ENCODE measurements at regions not wholly inside any gene's neighbourhood (a gene's known extent, or its start where the extent isn't known, plus 50 kb on each side); places are given as distances from the start of the nearest gene placed in this dataset.
"Not testable (repeated sequence)": the region's sequence is repeated elsewhere in the genome, so short reads cannot be mapped to it uniquely, and the experiment has no call there.

DNA sequence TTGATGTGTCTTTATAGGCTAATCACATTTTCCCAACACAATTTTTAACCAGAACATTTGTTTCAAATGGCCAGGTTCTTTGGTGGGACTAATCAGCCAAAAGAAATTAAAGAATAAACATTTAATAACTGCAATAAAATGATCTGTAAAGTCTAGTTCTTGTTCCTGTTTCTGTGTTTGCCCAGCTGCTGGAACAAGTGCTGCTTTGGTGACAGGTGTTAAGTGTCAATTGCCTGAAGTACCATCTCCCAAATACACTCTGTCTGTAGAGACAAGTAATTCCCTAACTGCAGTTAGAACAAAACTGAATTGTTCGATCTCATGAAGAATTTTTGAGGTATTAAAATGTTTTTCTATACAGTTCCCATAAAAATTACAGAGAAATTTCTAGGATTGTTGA lies 402.3 kb upstream of the CHD1 start:
- intact Hi-C loops (cut with micrococcal nuclease) = no loop called here

DNA sequence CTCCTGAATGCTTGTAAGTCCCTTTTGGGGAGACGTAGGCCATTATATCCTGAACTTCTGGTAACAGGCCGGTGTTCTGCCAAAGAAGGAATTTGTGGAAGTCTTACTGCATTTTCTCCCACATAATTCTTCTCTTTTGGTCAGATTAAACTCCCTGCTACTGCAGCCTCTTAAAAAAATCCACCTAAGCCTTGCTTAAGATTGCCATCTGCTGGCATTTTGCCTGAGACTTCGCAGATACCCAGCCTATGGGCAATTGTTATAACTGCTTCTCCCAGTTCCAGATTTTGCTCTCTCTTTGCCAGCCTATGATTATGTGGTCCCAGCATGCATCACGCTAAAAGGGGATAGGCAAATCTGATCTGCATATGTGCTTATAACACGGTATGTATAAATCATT lies 391.6 kb upstream of the CHD1 start:
- intact Hi-C loops (cut with micrococcal nuclease) = no loop called here

DNA sequence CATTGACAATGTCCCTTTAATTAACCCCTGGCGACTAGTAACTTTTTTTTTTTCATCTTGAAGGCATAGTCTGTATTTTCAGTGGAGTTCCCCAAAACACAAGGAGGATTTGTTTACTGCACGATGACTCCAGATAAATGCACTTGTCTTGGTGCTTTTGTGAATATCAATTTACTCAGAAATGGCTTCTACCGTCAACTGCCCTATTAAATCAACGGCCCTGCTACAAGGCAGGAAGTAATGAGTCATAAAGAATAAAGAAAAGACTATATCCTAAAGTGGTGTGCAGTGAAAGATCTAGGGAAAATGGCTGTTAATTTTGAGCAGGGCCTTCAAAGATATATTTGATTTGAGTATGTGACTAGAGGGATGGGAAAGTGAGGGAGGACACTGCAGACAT lies 388.3 kb upstream of the CHD1 start:
- intact Hi-C loops (cut with micrococcal nuclease) = no loop called here

DNA sequence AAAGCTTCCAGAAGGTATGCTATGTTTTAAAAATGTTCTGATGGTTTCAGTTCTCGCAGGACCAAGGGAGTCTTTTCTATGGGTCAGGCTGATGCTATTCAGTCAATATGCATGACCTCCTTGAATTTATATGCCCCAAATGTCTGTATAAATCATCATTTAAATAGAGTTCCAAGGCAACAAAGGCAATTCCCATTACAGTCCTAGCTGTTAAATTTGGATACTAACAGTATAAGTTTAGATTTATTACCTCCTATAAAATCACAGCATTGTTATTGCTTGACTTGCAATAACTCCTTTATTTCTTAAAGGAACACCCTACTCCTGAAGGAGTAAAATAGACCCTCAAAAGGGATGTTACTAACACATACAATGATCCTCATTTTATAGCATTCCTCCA lies 387.7 kb upstream of the CHD1 start:
- intact Hi-C loops (cut with micrococcal nuclease) = no loop called here

DNA sequence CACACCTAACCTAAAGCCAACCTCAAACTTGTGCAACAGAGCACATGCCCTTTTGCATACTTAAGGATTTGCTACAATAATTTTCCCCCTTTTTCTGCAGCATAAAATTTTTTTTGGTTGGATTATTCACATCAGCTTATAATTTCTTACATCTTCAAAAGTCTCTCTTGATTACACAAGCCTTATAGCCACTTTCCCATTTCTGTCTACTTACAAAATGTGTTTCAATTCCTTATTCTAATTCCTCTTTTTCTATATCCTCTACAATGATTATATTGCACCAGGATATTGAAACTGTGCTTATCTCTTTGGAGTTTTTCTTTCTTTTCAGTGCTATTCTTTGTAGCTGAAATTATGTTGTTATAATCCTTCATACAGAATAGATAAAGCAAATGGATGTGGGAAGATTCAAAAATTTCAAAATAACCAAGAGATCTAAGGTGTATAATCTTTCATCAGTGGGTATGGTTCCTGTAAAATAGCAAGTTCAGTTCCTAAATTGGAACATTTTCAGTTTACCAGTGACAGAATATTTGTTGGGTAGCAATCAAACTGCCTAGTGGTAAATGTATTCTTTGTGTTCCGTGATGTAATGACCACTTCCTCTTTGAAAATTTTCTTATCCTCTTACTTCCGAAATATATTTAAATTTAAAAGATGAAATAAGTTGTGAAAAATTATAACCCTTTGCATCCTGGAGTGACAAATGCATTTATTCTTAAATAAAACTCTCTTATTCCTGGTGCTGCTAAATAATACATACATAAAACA lies 386.8 kb upstream of the CHD1 start:
- intact Hi-C loops (cut with micrococcal nuclease) = no loop called here

DNA sequence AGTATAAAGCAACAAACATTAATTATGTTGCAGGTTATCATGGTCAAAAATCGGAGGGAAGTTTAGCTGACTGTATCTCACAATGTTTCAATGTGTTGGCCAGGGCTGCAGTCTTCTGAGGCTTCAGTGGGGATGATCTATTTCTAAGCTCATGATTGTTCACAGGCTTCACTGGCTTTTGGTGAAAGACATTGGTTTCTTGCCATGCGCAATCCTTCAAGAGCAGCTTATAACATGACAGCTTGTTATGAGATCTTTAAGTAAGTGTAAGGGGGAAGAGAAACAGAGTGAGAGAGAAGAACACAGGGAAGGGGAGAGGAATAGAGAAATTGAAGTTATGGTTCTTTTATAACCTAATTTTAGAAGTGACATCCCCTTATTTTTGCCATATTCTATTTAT lies 385.9 kb upstream of the CHD1 start:
- intact Hi-C loops (cut with micrococcal nuclease) = no loop called here

DNA sequence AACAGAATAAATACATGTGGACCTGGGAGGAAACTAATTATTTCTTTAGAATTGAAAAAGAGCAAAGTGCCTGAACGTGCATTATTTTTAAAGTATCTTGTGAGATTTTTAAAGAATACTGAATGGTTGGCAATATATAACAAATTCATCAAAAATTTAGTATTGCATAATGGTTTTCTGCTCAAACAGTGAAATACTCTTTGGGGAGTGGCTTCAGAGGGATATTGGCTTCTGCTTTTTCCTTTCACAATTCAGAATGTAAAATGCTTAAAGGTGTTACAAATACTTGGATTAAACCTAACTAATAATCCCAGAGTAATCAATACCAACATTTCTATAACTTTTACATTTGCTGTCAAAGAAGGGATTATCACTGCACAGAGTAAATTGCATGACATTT lies 379.3 kb upstream of the CHD1 start:
- intact Hi-C loops (cut with micrococcal nuclease) = no loop called here

DNA sequence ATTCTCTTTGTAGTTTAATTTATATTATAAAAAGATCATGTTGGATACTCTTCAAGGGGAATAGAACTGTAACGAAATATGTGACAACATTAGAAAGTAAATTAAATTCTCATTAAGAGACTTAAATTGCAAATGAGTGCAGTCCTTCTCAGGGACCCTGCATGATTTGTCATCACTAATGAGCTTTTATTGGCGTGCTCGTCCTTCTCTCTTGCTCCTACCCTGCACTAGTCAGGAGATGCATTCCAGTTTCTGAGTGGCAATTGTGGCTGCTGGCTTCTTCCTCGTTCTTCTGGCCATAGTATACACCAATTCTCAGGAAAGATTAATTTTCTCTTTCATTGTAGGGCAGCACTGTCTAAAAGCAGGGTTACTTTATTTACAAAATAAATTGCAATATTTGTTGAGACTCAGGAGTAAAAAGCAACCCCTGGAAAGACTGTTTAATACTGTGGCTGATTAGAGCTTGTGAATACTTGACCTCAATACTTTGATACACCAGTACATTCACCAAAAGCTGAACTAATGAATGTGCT lies 376.3 kb upstream of the CHD1 start:
- intact Hi-C loops (cut with micrococcal nuclease) = no loop called here

DNA sequence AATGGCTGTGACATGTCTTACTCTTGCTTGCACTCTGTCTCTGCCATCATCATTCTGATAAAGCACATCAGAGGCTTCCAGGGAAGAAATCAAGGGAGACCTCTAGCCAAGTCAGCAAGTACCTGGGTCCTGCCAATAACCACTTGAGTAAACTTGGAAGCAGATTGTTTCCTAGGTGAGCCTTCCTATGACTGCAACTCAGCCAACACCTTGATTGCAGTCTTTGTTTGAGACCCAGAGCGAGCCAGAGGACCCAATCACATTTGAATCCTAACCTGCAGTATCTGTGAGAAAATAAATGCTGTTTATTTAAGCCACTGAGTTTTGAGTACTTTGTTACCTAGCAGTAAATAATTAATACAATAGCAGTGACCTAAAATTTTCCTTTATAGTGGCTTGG lies 356.8 kb upstream of the CHD1 start:
- intact Hi-C loops (cut with micrococcal nuclease) = no loop called here

DNA sequence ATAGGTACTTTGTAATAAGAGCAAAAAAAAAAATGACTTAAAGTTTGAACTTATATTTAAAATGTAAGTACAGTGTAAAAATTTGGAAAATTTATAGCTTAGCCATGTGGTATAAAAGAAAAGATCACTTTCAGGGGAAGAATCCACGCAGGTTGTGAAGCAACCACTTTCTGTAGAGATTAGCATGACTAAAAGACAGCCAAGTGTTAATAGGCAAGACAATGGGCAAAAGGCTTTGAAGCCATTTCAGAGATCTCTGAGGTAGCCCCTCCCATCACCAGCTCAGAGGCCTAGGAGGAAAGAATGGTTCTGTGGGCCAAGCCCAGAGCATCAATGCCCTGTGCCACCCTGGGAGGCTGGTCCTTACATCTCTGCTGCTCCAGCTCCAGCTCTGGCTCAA lies 346.3 kb upstream of the CHD1 start:
- intact Hi-C loops (cut with micrococcal nuclease) = no loop called here

DNA sequence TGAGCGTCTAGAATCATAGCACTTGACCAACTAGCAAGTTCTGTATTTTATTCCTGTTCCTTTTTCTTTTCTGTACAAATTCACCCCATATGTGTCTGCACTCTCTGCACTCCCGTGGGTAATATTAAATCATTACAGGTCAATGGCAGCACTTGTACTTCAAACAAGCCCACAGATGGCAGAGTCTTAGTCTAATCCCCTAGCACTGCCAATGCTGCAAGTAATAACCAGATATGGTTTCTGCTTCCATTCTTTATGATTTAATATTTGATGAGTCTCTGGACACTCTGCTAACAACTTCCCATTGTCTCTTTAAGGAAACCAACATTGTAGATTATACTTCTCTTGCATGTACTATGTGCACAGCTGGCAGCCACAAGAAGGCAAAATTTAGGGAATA lies 343.8 kb upstream of the CHD1 start:
- intact Hi-C loops (cut with micrococcal nuclease) = no loop called here

DNA sequence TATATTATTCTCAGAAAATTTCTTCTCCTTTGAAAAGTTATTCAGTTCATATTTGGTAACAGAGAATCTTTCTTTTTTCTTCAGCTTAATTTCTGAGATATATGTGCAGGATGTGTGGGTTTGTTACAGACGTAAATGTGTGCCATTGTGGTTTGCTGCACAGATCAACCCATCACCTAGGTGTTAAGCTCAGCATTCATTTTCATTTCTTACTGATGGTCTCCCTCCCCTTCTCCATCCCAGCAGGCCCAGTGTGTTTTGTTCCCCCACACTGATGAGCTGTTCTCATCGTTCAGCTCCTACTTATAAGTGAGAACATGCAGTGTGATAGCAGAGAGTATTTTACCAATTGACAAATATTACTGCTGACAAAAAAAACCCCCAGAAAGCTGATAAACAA lies 330.0 kb upstream of the CHD1 start:
- intact Hi-C loops (cut with micrococcal nuclease) = no loop called here

DNA sequence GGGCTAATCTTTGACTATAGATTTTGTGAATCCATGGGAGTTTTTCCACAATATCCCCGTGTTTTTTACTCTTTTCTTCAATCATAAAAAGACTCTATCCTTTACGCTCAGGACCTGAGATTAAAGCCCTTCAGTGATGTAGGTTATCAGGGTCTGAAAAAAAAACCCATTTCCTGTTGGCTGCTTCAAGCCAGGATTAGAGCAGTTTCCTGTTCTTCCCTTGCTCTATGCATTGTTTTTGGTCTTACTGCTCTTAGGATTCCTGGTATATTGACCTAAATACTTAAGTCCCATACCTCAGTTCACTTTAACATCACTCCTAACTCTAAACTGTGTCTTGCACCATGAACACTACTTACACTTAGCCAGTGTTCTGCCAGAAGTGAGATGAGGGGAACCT lies 319.3 kb upstream of the CHD1 start:
- intact Hi-C loops (cut with micrococcal nuclease) = no loop called here

DNA sequence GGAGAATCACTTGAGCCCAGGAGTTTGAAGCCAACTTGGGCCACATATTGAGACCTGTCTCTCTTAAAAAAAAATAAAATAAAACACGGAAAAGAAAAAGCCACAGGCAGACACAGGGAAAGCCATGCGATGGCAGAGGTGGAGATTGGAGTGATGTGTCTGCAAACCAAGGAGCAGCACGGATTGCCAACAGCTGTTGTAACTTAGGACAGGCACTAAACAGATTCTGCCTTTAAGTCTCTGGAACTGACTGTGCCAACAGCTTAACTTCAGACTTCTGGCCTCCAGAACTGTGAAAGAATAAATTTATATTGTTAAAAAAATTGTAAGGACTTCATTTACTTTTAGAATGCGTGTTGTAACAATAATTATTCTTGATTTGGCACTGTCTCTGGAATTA lies 318.5 kb upstream of the CHD1 start:
- intact Hi-C loops (cut with micrococcal nuclease) = no loop called here

DNA sequence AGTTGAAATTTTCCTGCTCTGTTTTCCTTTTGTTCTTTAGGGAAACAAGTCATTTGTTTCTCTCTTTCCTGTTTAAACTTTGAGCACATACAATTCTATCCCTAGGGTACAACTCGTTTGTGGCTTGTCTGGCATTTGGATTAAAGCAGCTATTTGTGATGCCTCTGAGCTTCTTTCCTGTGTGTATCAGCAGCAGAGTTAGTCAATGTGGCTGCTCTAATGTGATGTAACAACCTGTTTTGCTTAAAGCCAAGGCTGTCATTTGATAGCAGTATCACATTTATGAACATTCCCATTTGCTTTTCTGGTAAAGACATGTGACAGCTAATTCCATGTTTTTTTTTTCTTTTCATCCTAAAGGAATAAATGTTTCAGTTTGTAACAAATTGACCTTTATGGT lies 314.3 kb upstream of the CHD1 start:
- intact Hi-C loops (cut with micrococcal nuclease) = no loop called here

DNA sequence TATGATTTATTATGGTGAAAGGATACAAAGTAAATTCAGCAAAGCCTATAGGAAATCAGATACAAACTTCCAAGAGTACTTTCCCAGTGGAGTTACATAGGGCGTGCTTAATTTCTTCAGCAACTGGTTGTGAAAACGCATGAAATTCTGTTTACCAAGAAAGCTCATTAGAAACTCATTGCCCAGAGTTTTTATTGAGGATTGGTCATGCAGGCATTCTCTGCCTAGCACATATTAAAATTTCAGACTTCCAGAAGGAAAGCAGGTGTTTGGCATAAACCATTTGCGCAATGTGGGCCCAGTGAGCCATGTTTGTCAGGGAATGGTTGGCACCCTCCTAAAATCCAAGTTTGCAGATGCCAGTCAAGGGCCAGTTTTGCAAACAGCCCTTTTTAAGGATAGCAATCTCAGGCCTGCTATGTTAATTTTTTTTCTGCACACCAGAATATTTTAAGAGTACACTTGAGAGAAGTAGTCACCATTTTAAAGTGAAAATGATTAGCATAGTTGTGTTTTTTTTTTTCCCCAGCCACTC lies 311.1 kb upstream of the CHD1 start:
- intact Hi-C loops (cut with micrococcal nuclease) = no loop called here

DNA sequence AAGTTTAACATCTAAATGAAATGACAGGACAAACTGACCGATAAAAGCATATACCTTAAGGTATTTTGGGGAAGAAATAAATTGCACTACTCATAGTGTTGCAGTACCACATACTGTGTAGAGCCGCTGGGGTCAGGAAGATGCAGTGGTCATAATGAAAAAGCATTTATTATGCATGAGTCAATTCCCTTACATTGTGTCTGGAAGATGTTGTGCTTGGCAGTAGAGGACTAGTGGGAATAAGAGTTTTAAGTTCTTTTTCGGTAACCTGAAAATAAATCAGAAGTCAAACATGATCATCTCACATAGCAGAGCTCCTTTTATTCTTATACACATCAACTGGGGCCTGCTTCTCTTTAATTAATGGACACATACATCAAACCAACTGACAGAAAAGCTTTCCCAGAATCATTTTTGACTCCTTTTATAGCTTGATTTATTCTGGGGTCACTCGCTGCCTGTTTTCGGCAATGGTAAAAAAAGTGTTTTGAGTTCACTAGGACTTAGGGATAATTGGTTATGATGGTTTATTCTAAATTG lies 262.5 kb upstream of the CHD1 start:
- intact Hi-C loops (cut with micrococcal nuclease) = no loop called here

DNA sequence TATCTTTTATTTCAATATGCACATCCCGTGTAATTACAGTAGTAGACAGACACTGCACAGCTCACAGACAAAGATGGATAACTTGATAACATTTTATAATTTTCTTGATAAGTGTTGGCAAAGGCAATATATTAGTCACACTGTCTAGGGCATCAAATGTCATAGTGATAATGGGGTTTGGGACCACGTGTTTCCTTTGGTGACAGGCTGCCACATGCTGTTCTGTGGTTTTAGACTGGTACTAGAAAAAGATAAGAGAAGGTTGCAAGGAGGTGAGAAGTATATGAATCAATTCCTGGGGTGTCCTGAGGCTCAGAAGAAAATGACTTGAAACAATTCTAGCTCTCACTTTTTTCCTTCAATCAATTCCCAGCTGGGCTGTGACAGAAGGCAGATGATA lies 258.8 kb upstream of the CHD1 start:
- intact Hi-C loops (cut with micrococcal nuclease) = no loop called here

DNA sequence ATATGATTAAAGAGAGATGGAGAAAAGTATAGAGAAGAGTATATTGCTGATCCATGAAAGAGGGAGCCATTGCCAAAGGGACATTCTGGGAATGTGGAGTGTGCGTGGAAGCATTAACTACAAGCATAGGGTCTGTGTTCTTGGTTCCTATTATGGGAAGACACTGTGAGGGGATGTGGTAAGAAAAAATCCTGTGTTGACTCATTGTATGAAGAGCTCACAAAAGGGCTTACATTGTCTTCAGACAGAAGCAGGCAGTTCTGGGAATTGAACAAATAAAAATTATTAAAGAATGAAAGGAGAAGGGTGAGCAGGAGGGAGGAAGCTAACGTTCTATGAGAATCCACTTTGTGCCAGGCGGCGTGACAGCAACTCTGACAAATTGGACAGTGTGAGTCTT lies 250.4 kb upstream of the CHD1 start:
- intact Hi-C loops (cut with micrococcal nuclease) = no loop called here

DNA sequence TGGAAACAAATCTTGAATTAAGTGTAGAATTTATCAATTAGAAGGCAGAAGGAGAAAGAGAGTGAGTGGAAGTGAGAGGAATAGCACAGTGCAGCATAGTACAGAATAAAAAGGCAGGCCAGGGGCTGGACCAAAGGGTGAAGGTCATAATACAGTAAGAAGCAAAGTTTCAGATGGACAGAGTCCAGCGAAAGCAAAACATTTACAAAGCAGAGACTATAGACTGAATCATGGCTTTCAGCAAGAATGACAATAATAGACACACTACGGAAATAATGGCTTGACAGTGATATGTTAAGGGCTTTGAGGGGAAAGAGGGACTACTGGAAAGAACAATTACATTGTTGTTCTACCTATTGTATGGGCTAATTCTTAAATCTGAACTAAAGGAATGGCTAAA lies 249.0 kb upstream of the CHD1 start:
- intact Hi-C loops (cut with micrococcal nuclease) = no loop called here

DNA sequence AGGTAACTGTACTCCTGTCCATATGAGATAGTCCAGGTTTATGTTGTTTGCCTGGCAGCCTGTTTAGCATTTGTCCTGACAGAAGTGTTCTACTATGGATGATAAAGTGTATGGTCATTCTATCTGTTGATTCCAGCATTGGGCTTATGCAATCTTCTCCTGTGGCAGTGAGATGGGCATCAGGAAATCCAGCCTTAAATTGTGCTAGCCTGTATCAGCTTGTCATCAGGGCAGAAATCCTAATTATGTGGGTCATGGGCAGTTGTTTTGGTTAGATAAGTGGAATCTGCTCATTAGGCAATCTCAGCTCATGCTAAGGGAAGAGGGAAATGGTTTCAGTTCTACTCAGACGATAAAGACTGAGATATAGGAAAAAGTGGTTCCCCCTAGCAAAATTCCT lies 247.4 kb upstream of the CHD1 start:
- intact Hi-C loops (cut with micrococcal nuclease) = no loop called here

DNA sequence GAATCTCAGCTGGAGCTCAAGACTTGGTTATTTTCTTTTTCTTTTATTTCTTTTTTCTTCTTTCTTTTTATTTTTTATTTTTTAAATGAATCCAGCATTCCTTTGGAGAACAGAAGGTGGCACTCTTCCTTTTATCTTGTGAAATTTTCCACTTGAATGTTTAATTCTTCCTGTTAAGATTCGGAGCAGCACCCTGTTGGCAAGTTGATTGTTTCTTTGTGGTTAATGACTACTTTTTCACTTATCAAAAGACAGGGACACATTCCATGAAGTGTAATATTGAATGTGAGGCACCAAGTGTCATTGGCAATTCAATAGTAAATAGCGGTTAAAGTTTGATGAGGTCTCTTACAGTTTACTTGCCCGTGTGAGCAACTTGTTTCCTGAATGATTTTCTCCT lies 240.5 kb upstream of the CHD1 start:
- intact Hi-C loops (cut with micrococcal nuclease) = no loop called here

DNA sequence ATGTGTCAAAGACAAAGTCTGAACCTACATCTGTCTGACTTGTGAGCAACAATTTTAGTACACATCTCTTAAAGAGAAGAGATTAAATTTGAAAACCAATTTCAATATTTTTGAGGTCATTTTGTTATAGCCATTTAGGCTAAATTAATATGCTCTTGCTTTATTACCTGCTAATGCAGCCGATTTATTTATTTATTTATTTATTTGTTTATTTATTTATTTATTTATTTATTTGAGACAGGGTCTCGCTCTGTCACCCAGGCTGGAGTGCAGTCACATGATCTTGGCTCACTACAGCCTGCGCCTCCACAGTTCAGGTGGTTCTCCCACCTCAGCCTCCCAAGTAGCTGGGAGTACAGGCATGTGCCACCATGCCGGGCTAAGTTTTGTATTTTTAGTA lies 232.7 kb upstream of the CHD1 start:
- intact Hi-C loops (cut with micrococcal nuclease) = not testable (repeated sequence)
